ENCODE measurements at regions not wholly inside any gene's neighbourhood (a gene's known extent, or its start where the extent isn't known, plus 50 kb on each side); places are given as distances from the start of the nearest gene placed in this dataset.

DNA sequence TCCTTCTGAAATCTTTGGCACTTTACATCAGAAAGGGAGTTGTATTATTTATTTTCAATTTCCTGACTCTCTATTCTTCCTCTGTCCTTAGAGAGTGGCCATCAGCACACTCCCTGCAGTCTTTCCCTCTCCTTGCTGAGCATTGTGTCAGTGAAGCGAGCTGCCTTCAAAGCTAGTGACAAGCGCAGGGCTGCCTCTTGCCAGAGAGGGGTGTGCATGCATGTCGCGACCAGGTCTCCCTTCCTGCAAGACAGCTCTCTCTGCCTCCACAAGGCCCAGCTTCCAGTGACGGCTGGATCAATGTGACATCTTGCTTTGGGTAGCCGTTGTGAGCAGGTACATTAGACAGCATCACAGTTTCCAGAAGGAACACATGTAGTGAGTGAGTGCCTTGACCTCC lies 810.9 kb upstream of the TENM3 start:
- H3K4me1 Mint-ChIP-seq (ENCODE audit: insufficient read depth, unreplicated experiment) = no peaks in the 10 kb centered on the region
- ChIA-PET CTCF (interaction anchor here (0.9 kb wide), 1 partner anchor 11 kb away, joined by 3 read pairs; no protein-coding TSS in a partner anchor), POLR2A (no interaction called here)
- no peaks in the 10 kb centered on the region for H3K36me3 Mint-ChIP-seq (ENCODE audit: insufficient read depth, unreplicated experiment)
- no TSS peak for BruUV-seq (replicated peaks)
- H3K9me3 Mint-ChIP-seq (ENCODE audit: unreplicated experiment) = no peaks in the 10 kb centered on the region
- H3K4me3 Mint-ChIP-seq (ENCODE audit: unreplicated experiment) = no peak overlapping the region
- intact Hi-C loops (cut with micrococcal nuclease) = no loop called here
- no peak for DNase-seq (ENCODE audit: unreplicated experiment)
- no peak overlapping the region for H3K27ac Mint-ChIP-seq (ENCODE audit: low read depth, unreplicated experiment)
- H3K27me3 Mint-ChIP-seq (ENCODE audit: insufficient read depth, unreplicated experiment) = no peaks in the 10 kb centered on the region
- TF ChIP-seq CTCF (IDR thresholded peaks at IDR 0.05; ENCODE audit: unreplicated experiment) = no peak

- BruUV-seq (replicated peaks) = no TSS peak
- no peak overlapping the region for H3K27ac Mint-ChIP-seq (ENCODE audit: low read depth, unreplicated experiment)
- H3K36me3 Mint-ChIP-seq (ENCODE audit: insufficient read depth, unreplicated experiment) = no peaks in the 10 kb centered on the region
- no peaks in the 10 kb centered on the region for H3K27me3 Mint-ChIP-seq (ENCODE audit: insufficient read depth, unreplicated experiment)
- intact Hi-C loops (cut with micrococcal nuclease) = no loop called here
- H3K4me1 Mint-ChIP-seq (ENCODE audit: insufficient read depth, unreplicated experiment) = no peaks in the 10 kb centered on the region
- ChIA-PET CTCF (no interaction called here), POLR2A (no interaction called here)
- TF ChIP-seq CTCF (IDR thresholded peaks at IDR 0.05; ENCODE audit: unreplicated experiment) = no peak
- no peaks in the 10 kb centered on the region for H3K9me3 Mint-ChIP-seq (ENCODE audit: unreplicated experiment)
- no peak overlapping the region for H3K4me3 Mint-ChIP-seq (ENCODE audit: unreplicated experiment)
- DNase-seq (ENCODE audit: unreplicated experiment) = no peak
Observed at GRCh38 chr4:181437895-181438294, 805.3 kb upstream of the TENM3 start.

DNA sequence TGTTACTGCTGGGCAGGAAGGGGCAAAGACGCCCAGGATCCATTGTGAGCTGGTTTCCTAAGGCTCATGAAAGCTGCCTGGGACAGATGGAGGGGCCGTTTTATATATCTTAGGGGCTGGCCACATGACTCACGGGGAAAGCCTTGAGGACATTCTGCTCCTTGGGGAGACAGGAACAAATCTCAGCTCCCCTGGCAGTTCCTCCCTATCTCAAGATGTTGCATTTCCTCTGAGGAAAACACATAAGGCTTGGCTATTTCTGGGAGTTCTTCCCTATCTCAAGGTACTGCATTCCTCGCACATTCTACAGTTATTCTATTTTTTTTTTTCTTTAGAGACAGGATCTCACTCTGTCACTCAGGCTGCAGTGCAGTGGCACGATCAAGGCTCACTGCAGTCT lies 804.6 kb upstream of the TENM3 start:
- Mint-ChIP-seq H3K27me3 (ENCODE audit: insufficient read depth, unreplicated experiment) (no peaks in the 10 kb centered on the region), H3K4me1 (ENCODE audit: insufficient read depth, unreplicated experiment) (no peaks in the 10 kb centered on the region), H3K36me3 (ENCODE audit: insufficient read depth, unreplicated experiment) (no peaks in the 10 kb centered on the region), H3K27ac (ENCODE audit: low read depth, unreplicated experiment) (no peak overlapping the region), H3K9me3 (ENCODE audit: unreplicated experiment) (no peaks in the 10 kb centered on the region), H3K4me3 (ENCODE audit: unreplicated experiment) (no peak overlapping the region)
- no peak for DNase-seq (ENCODE audit: unreplicated experiment)
- CTCF ChIA-PET = interaction anchor here (0.6 kb wide), 1 partner anchor 1546 kb away, joined by 3 read pairs; no protein-coding TSS in a partner anchor
- BruUV-seq (replicated peaks) = no TSS peak
- POLR2A ChIA-PET = no interaction called here
- intact Hi-C loops (cut with micrococcal nuclease) = no loop called here
- no peak for TF ChIP-seq CTCF (IDR thresholded peaks at IDR 0.05; ENCODE audit: unreplicated experiment)

GRCh38 chr4:181443021-181443420 lies 800.2 kb upstream of the TENM3 start:
- ChIA-PET CTCF (no interaction called here), POLR2A (no interaction called here)
- TF ChIP-seq CTCF (IDR thresholded peaks at IDR 0.05; ENCODE audit: unreplicated experiment) = no peak
- Mint-ChIP-seq H3K4me1 (ENCODE audit: insufficient read depth, unreplicated experiment) (no peaks in the 10 kb centered on the region), H3K4me3 (ENCODE audit: unreplicated experiment) (no peak overlapping the region), H3K27ac (ENCODE audit: low read depth, unreplicated experiment) (no peak overlapping the region), H3K27me3 (ENCODE audit: insufficient read depth, unreplicated experiment) (no peaks in the 10 kb centered on the region), H3K36me3 (ENCODE audit: insufficient read depth, unreplicated experiment) (no peaks in the 10 kb centered on the region), H3K9me3 (ENCODE audit: unreplicated experiment) (no peaks in the 10 kb centered on the region)
- no peak for DNase-seq (ENCODE audit: unreplicated experiment)
- intact Hi-C loops (cut with micrococcal nuclease) = no loop called here
- no TSS peak for BruUV-seq (replicated peaks)
